T-helper 1 cell treated with Interleukin-12 subunit alpha and Interleukin-12 subunit beta and Interleukin-4 antibody, amounts not matched to agents 30 μg/mL and 1 μg/mL, for 36 hours (primary cell): ENCODE measurements at regions not wholly inside any gene's neighbourhood (a gene's known extent, or its start where the extent isn't known, plus 50 kb on each side); places are given as distances from the start of the nearest gene placed in this dataset.
A peak's percentile ranks its signal among the peaks of the same experiment; 100 is the strongest.

Experiments
- H3K27ac Mint-ChIP-seq: one replicate; pipeline ENCODE4 v1.8.0; 2021; ENCODE audit warnings: mild to moderate bottlenecking, mixed read lengths
- H3K27me3 Mint-ChIP-seq: one replicate; pipeline ENCODE4 v1.8.0; 2021; ENCODE audit warnings: low read depth, mixed read lengths
- H3K36me3 Mint-ChIP-seq: one replicate; pipeline ENCODE4 v1.8.0; 2021; ENCODE audit warnings: low read depth, mixed read lengths
- H3K4me1 Mint-ChIP-seq: one replicate; pipeline ENCODE4 v1.8.0; 2021; ENCODE audit warnings: low read depth, mixed read lengths
- H3K4me3 Mint-ChIP-seq: one replicate; pipeline ENCODE4 v1.8.0; 2021; ENCODE audit warnings: mild to moderate bottlenecking, moderate library complexity, mixed read lengths
- H3K9me3 Mint-ChIP-seq: one replicate; pipeline ENCODE4 v1.8.0; 2021; ENCODE audit warnings: mixed read lengths

DNA sequence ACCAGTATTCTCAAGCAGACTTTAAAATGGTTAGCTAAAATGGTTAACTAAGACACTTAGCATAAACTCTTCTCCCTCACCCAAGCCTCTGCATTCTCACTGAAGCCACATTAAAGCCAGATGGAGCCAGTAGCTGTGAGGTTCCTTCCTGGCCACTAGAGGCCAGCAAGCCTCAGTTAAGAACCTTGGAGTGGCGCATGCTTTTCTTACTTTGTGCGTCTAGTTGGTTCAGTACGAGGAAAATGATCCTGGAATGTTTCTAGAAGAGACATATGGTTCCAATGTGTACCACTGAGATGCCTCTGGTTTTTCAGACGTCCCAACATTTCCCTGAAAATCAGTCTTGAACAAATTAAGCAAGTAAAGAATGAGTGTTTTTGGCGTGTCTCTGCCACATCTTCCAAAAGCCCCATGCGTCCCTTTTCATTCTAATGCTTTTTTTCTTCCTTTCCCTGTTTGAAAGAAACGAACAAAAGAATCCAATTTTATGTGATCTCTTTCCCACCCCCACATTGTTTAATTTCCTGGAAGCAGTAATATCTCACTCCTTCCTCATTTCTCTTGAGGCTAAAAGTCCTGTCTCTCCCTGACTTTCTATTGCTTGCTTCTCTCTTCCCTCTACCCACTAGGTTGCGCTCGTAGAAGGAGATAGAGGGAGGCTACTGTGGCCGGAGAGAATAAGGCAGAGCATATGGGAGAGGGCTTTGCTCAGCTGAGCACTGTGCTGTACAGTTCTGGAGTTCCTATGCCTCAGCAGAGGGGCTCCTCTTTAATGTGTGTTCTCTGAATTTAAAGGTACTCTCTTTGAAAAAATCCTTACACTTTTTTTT, 82.9 kb upstream of the TAB3 start:
- Mint-ChIP-seq H3K27me3 (no peaks in the 10 kb centered on the region), H3K4me3 (peak overlapping the region; percentile 87), H3K36me3 (no peaks in the 10 kb centered on the region), H3K9me3 (no peaks in the 10 kb centered on the region), H3K4me1 (peaks cover 3% of the 10 kb centered on the region), H3K27ac (no peak overlapping the region)

GRCh38 chrX:30967516-30967915, 78.5 kb upstream of the TAB3 start:
- no peak overlapping the region for H3K27ac Mint-ChIP-seq
- no peak overlapping the region for H3K4me3 Mint-ChIP-seq
- no peaks in the 10 kb centered on the region for H3K36me3 Mint-ChIP-seq
- H3K27me3 Mint-ChIP-seq, result no peaks in the 10 kb centered on the region
- H3K4me1 Mint-ChIP-seq, result peaks cover 3% of the 10 kb centered on the region
- no peaks in the 10 kb centered on the region for H3K9me3 Mint-ChIP-seq

DNA sequence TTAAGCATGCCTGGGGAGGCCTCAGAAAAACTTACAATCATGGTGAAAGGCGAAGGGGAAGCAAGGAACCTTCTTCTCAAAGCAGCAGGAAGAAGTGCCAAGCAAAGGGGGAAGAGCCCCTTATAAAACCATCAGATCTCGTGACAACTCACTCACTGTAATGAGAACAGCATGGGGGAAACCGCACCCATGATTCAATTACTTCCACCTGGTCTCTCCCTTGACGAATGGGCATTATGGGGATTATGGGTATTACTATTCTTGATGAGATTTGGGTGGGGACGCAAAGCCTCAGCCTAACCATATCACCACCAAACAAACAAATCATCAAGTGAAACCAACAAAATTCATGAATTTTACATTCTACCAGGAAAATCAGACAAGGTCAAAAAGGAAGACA, 76.7 kb upstream of the TAB3 start:
- no peak overlapping the region for H3K4me3 Mint-ChIP-seq
- no peaks in the 10 kb centered on the region for H3K27me3 Mint-ChIP-seq
- H3K27ac Mint-ChIP-seq, result no peak overlapping the region
- H3K4me1 Mint-ChIP-seq, result no peaks in the 10 kb centered on the region
- no peaks in the 10 kb centered on the region for H3K9me3 Mint-ChIP-seq
- no peaks in the 10 kb centered on the region for H3K36me3 Mint-ChIP-seq

GRCh38 chrX:30961387-30962174, 72.5 kb upstream of the TAB3 start:
- no peak overlapping the region for H3K4me3 Mint-ChIP-seq
- no peaks in the 10 kb centered on the region for H3K36me3 Mint-ChIP-seq
- no peaks in the 10 kb centered on the region for H3K4me1 Mint-ChIP-seq
- no peaks in the 10 kb centered on the region for H3K27me3 Mint-ChIP-seq
- H3K27ac Mint-ChIP-seq, result no peak overlapping the region
- no peaks in the 10 kb centered on the region for H3K9me3 Mint-ChIP-seq

DNA sequence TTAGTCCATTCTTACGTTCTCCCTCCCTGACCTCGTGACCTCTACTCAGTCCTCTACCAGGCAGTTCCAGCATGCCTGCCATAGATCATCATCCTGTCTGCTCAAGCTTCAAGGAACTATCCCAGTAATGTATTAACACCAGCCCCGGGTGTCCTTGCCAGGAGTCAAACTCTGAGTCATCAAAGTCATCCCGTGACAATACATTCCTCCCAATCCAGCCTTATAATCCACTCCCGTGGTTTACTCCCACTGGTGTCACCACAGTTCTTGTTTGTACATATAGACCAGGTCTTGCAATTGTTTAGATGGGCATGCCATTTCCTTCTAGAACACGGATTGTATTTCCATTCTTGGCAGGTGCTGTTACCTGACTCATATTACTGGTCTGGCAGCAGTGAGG, 68.7 kb upstream of the TAB3 start:
- H3K27me3 Mint-ChIP-seq, result no peaks in the 10 kb centered on the region
- no peaks in the 10 kb centered on the region for H3K36me3 Mint-ChIP-seq
- no peak overlapping the region for H3K4me3 Mint-ChIP-seq
- H3K27ac Mint-ChIP-seq, result no peak overlapping the region
- no peaks in the 10 kb centered on the region for H3K4me1 Mint-ChIP-seq
- H3K9me3 Mint-ChIP-seq, result no peaks in the 10 kb centered on the region

DNA sequence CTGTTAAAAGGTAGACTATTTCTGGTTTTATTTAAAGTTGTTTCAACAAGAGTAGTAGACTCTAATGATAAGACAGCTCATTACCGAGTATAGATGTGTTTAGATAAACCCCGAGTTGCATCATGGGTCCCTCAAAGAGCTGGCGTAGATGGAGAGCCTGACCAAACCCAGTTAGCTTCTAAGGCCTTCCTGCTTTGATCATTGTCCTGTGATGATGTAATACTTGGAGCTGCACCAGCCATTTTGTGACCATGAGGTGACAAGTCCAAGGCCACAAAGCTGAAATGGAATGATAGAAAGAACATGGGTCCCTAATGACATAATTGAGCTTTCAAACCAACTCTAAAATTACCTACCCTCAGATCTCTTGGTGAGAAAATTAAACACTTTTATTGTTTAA, 66.6 kb upstream of the TAB3 start:
- Mint-ChIP-seq H3K27ac (no peak overlapping the region), H3K4me1 (no peaks in the 10 kb centered on the region), H3K9me3 (no peaks in the 10 kb centered on the region), H3K27me3 (no peaks in the 10 kb centered on the region), H3K4me3 (no peak overlapping the region), H3K36me3 (no peaks in the 10 kb centered on the region)

GRCh38 chrX:30951003-30951402, 61.9 kb upstream of the TAB3 start:
- no peaks in the 10 kb centered on the region for H3K27me3 Mint-ChIP-seq
- no peak overlapping the region for H3K4me3 Mint-ChIP-seq
- H3K4me1 Mint-ChIP-seq, result no peaks in the 10 kb centered on the region
- no peak overlapping the region for H3K27ac Mint-ChIP-seq
- H3K36me3 Mint-ChIP-seq, result no peaks in the 10 kb centered on the region
- no peaks in the 10 kb centered on the region for H3K9me3 Mint-ChIP-seq

- H3K4me3 Mint-ChIP-seq, result no peak overlapping the region
- no peaks in the 10 kb centered on the region for H3K36me3 Mint-ChIP-seq
- H3K27me3 Mint-ChIP-seq, result no peaks in the 10 kb centered on the region
- no peak overlapping the region for H3K27ac Mint-ChIP-seq
- no peaks in the 10 kb centered on the region for H3K9me3 Mint-ChIP-seq
- H3K4me1 Mint-ChIP-seq, result no peaks in the 10 kb centered on the region
Observed at GRCh38 chrX:30950391-30950790, 61.3 kb upstream of the TAB3 start.

GRCh38 chrX:30949554-30949953, 60.5 kb upstream of the TAB3 start:
- Mint-ChIP-seq H3K27ac (no peak overlapping the region), H3K4me1 (no peaks in the 10 kb centered on the region), H3K4me3 (no peak overlapping the region), H3K27me3 (no peaks in the 10 kb centered on the region), H3K9me3 (no peaks in the 10 kb centered on the region), H3K36me3 (no peaks in the 10 kb centered on the region)

DNA sequence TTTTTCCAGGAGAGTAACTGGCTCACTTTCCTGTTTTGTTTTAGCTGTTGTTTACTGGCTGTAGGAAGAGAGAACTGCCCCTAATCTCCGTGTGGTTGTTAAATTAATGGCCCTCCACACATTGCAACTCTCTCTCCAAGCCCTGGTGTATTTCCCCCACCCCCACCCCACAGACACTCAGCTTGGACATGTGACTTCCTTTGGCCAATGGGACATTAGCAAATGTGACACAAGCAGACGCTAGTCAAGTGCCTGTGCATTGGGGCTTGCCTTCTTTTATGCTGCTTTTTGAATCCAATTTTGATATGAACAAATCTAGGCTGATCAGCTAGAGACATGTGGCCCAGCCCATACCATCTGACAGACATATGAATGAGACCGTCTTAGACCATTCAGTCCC, 59.6 kb upstream of the TAB3 start:
- Mint-ChIP-seq H3K4me3 (no peak overlapping the region), H3K4me1 (no peaks in the 10 kb centered on the region), H3K9me3 (no peaks in the 10 kb centered on the region), H3K36me3 (no peaks in the 10 kb centered on the region), H3K27ac (no peak overlapping the region), H3K27me3 (peaks cover 6% of the 10 kb centered on the region)

DNA sequence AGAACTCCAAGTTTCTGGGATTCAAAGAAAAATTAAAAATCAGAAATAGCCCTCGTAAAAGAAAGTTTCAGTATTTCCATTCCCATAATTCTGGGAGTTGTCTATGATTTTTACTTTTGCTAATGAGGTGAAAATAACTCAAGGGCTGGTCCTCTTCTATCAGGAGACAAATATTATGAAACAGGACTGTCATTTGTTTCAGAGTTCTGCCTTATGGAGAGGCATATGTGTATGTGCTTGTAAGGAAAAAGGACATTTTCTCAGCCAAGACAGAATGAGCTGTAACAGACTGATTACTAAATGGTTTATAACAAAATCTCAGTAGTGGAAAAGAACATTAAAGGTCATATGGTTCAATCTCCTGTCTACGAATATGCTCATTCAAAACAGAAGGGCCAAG, 59.0 kb upstream of the TAB3 start:
- Mint-ChIP-seq H3K27ac (no peak overlapping the region), H3K27me3 (peaks cover 6% of the 10 kb centered on the region), H3K36me3 (no peaks in the 10 kb centered on the region), H3K4me3 (no peak overlapping the region), H3K9me3 (no peaks in the 10 kb centered on the region), H3K4me1 (no peaks in the 10 kb centered on the region)

DNA sequence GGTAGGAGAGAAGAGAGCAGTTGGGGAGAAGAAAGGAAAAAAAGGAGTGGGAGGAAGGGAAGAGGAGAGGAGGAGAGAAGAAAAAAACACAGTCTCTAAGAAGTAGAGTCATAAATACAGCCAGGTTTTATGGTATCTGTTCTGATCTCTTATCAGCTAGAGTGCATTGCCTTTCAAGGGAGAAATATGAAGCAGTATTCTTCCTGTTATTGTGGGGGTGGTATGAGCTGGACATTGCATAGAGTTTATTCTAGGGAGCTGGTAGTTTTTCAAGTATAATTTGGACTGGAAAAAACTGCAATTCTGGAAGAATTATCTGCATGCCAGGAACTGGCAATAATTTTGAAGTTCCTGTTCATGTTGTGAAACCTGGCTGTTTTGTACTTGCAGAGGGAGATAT, 54.9 kb upstream of the TAB3 start:
- Mint-ChIP-seq H3K36me3 (no peaks in the 10 kb centered on the region), H3K27me3 (peaks cover 6% of the 10 kb centered on the region), H3K9me3 (no peaks in the 10 kb centered on the region), H3K4me3 (no peak overlapping the region), H3K4me1 (no peaks in the 10 kb centered on the region), H3K27ac (no peak overlapping the region)

DNA sequence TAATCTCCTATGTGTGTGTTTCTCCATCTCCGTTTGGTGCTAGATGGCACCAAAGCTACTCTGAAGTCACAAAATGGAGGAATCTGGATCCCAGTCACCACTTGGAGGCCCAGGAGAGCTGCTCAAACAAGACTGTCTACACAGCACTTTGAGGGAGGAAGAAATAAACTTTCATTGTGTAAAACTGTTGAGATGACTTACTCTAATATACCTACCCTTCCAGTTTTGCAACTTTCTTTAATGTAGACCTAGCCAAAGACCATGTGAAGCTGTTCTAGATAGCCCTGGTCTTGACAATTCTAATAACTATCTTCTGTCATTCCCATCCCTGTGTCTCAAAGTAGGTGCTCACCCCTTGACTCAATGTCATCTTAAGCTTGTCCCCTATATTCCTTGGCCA, 52.8 kb upstream of the TAB3 start:
- H3K36me3 Mint-ChIP-seq, result no peaks in the 10 kb centered on the region
- H3K4me1 Mint-ChIP-seq, result no peaks in the 10 kb centered on the region
- H3K27me3 Mint-ChIP-seq, result peaks cover 6% of the 10 kb centered on the region
- no peak overlapping the region for H3K4me3 Mint-ChIP-seq
- H3K9me3 Mint-ChIP-seq, result no peaks in the 10 kb centered on the region
- H3K27ac Mint-ChIP-seq, result no peak overlapping the region

DNA sequence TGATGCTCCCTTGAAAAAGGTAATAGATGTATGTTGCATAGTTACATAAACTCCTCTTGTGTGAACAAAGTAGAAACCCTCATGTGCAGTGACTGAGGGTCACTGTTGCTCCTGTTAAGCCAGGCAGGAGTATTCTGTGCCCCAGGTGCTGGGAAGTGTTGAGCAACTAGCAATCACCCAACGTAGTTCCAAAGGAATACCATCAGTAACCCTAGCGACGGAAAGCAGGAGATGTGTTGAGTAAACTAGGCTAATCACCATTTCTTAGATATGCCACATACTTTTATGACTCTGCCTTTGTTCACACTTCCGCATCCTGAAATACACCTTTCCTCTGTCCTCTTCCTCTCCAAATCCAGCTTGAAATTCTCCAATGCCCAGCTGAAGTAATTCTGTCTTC, 50.9 kb upstream of the TAB3 start:
- no peaks in the 10 kb centered on the region for H3K9me3 Mint-ChIP-seq
- H3K36me3 Mint-ChIP-seq, result no peaks in the 10 kb centered on the region
- H3K27me3 Mint-ChIP-seq, result peaks cover 6% of the 10 kb centered on the region
- no peak overlapping the region for H3K4me3 Mint-ChIP-seq
- H3K4me1 Mint-ChIP-seq, result no peaks in the 10 kb centered on the region
- no peak overlapping the region for H3K27ac Mint-ChIP-seq
